OCI-LY3 (cell line): ENCODE measurements at regions not wholly inside any gene's neighbourhood (a gene's known extent, or its start where the extent isn't known, plus 50 kb on each side); places are given as distances from the start of the nearest gene placed in this dataset.
"Not testable (repeated sequence)": the region's sequence is repeated elsewhere in the genome, so short reads cannot be mapped to it uniquely, and the experiment has no call there.

Experiments used
- H2AFZ ChIP-seq: fragments of 200-600, 300-600 bp; shearing (Covaris generic); 2 replicates; pipeline ENCODE4 v1.6.0; 2014; ENCODE audit warnings: antibody characterized with exemption, low read depth, low read length
- H3K27ac ChIP-seq: fragments of 200-600, 300-600 bp; sonication (generic); 2 replicates; pipeline ENCODE4 v1.5.1; 2014; ENCODE audit warnings: mild to moderate bottlenecking, low read length, moderate library complexity, mixed read lengths
- H3K27me3 ChIP-seq: fragments of 200-600, 300-600 bp; sonication (generic); 2 replicates; pipeline ENCODE4 v1.6.1; 2014; ENCODE audit warnings: low read depth, low read length, mixed read lengths
- H3K36me3 ChIP-seq: fragments of 200-600, 300-600 bp; sonication (generic); replicated peaks from 2 replicates; pipeline ENCODE3; 2014; ENCODE audit warnings: low read depth, low read length, mixed read lengths
- H3K4me1 ChIP-seq: fragments of 300-600, 200-600 bp; sonication (generic); 2 replicates; pipeline ENCODE4 v1.6.1; 2014; ENCODE audit warnings: low read length, mixed read lengths
- H3K4me2 ChIP-seq: fragments of 200-600, 300-600 bp; sonication (generic); 2 replicates; pipeline ENCODE4 v1.6.1; 2014; ENCODE audit warnings: low read length, mixed read lengths
- H3K4me3 ChIP-seq: fragments of 300-600, 200-600 bp; sonication (generic); 2 replicates; pipeline ENCODE4 v1.5.1; 2014; ENCODE audit warnings: antibody characterized with exemption, mild to moderate bottlenecking, low read length, moderate library complexity
- H3K79me2 ChIP-seq: fragments of 300-600, 200-600 bp; shearing (Covaris generic); 2 replicates; pipeline ENCODE4 v1.6.1; 2014; ENCODE audit warnings: mild to moderate bottlenecking, low read length, mixed read lengths
- H3K9ac ChIP-seq: fragments of 300-600, 200-600 bp; shearing (Covaris generic); 2 replicates; pipeline ENCODE4 v1.6.0; 2014; ENCODE audit warnings: mild to moderate bottlenecking, low read length, moderate library complexity
- H3K9me3 ChIP-seq: fragments of 200-600, 300-600 bp; shearing (Covaris generic); 2 replicates; pipeline ENCODE4 v1.6.1; 2014; ENCODE audit warnings: low read length, mixed read lengths; ENCODE audit not compliant: insufficient read depth
- H4K20me1 ChIP-seq: fragments of 200-600, 300-600 bp; sonication (generic); 2 replicates; pipeline ENCODE4 v1.6.1; 2016; ENCODE audit warnings: low read length, mixed read lengths; ENCODE audit not compliant: insufficient read depth
- CTCF ChIP-seq: fragments of 200-600, 300-600 bp; sonication (generic); IDR thresholded peaks from 2 replicates; pipeline ENCODE4 v1.5.1; 2014; ENCODE audit warnings: antibody characterized with exemption, low read length, low read depth
- EZH2phosphoT487 ChIP-seq: fragments of 200-600 bp; shearing (Covaris generic); IDR thresholded peaks from 2 replicates; pipeline ENCODE4 v1.6.1; 2018; ENCODE audit warnings: antibody characterized with exemption, mixed run types, low read depth

GRCh38 chr7:138325434-138325833 lies 134.6 kb upstream of the TRIM24 start:
- Histone ChIP-seq H3K36me3 (no peaks in the 10 kb centered on the region), H4K20me1 (no peaks in the 10 kb centered on the region)
- TF ChIP-seq CTCF (no peak), EZH2phosphoT487 (no peak)

GRCh38 chr7:138328215-138328614 lies 131.8 kb upstream of the TRIM24 start:
- Histone ChIP-seq H3K4me3 (no peak overlapping the region), H3K9me3 (no peaks in the 10 kb centered on the region), H3K27ac (no peak overlapping the region), H3K27me3 (no peaks in the 10 kb centered on the region), H4K20me1 (no peaks in the 10 kb centered on the region), H3K4me1 (no peaks in the 10 kb centered on the region), H3K36me3 (no peaks in the 10 kb centered on the region), H3K9ac (no peak overlapping the region), H3K4me2 (no peak overlapping the region), H2AFZ (no peak overlapping the region), H3K79me2 (no peaks in the 10 kb centered on the region)
- TF ChIP-seq EZH2phosphoT487 (no peak), CTCF (no peak)

More at GRCh38 chr7:138325434-138325833, 134.6 kb upstream of the TRIM24 start:
- Histone ChIP-seq H3K4me1 (no peaks in the 10 kb centered on the region), H3K4me2 (no peak overlapping the region), H3K27ac (no peak overlapping the region), H3K4me3 (no peak overlapping the region), H3K9ac (no peak overlapping the region), H2AFZ (no peak overlapping the region), H3K27me3 (no peaks in the 10 kb centered on the region), H3K79me2 (no peaks in the 10 kb centered on the region), H3K9me3 (no peaks in the 10 kb centered on the region)

GRCh38 chr7:138332850-138333249 lies 127.2 kb upstream of the TRIM24 start:
- H3K9me3 ChIP-seq, H3K36me3 ChIP-seq, H3K9ac ChIP-seq, H3K4me1 ChIP-seq, H2AFZ ChIP-seq, H3K79me2 ChIP-seq, H3K27ac ChIP-seq, H4K20me1 ChIP-seq, H3K27me3 ChIP-seq, H3K4me3 ChIP-seq, H3K4me2 ChIP-seq: not testable (repeated sequence)

GRCh38 chr7:138338361-138338760 lies 121.7 kb upstream of the TRIM24 start:
- no peak overlapping the region for H3K4me3 ChIP-seq
- no peaks in the 10 kb centered on the region for H3K9me3 ChIP-seq
- no peak overlapping the region for H2AFZ ChIP-seq
- H4K20me1 ChIP-seq, result no peaks in the 10 kb centered on the region
- no peaks in the 10 kb centered on the region for H3K79me2 ChIP-seq
- H3K36me3 ChIP-seq, result no peaks in the 10 kb centered on the region
- no peak overlapping the region for H3K9ac ChIP-seq
- no peaks in the 10 kb centered on the region for H3K27me3 ChIP-seq
- no peak overlapping the region for H3K27ac ChIP-seq
- no peaks in the 10 kb centered on the region for H3K4me1 ChIP-seq
- no peak overlapping the region for H3K4me2 ChIP-seq
- TF ChIP-seq EZH2phosphoT487 (no peak), CTCF (no peak)

DNA sequence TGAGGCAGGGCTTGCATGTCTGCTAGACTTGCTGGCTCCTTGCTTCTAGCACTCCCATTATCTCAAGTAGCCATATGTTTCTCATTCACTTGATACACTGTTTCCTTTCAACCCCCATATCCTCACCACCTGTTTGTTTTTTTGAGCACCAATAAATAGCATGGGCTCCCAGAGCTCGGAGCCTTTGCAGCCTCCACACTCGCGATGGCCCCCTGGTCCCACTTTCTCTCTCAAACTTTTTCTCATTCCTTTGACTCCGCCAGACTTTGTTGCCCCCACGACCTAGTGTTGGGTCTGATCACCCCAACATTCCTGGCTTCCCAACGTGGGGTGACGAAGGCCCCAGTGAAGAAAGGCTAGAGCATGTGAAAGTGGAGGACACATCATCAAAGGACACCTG lies 120.8 kb upstream of the TRIM24 start:
- not testable (repeated sequence) for H2AFZ ChIP-seq, H3K79me2 ChIP-seq, H3K36me3 ChIP-seq, H3K27ac ChIP-seq, H3K9me3 ChIP-seq, H3K4me2 ChIP-seq, H3K27me3 ChIP-seq, H4K20me1 ChIP-seq, H3K4me3 ChIP-seq, H3K9ac ChIP-seq, H3K4me1 ChIP-seq
